HepG2 (cell line): ENCODE measurements at regions not wholly inside any gene's neighbourhood (a gene's known extent, or its start where the extent isn't known, plus 50 kb on each side); places are given as distances from the start of the nearest gene placed in this dataset.

Experiments used
- ATAC-seq: fragments of 200-7000 bp; cut with Tn5 transposase; 3 replicates; pipeline ENCODE4 v1.9.1; 2020; ENCODE audit warnings: mild to moderate bottlenecking, moderate library complexity
- BruUV-seq: library from RNA; stranded (reverse); fragments of 400-500 nt; replicated peaks from 2 replicates; lab custom pipeline; 2021; lab: Mats Ljungman, UMichigan
- CTCF ChIA-PET: fragments of 300-600 bp; formaldehyde crosslinking; extraction: SDS; loops from one replicate; lab custom pipeline; 2021; ENCODE audit warnings: low total read pairs, inconsistent platforms, low intra/inter-chr PET ratio; lab: Yijun Ruan, JAX
- POLR2A ChIA-PET: fragments of 350-600 bp; sonication (Branson Sonifier 250); formaldehyde crosslinking; loops from one replicate; lab custom pipeline; 2020; ENCODE audit warnings: antibody characterized with exemption, inconsistent platforms; lab: Yijun Ruan, JAX
- DNase-seq: peaks from one replicate; pipeline ENCODE4 v3.0.0-alpha.2; 2015; ENCODE audit warnings: low spot score
- FAIRE-seq: peaks from 3 replicates; lab custom pipeline; 2011; peaks lifted over from hg19 to GRCh38; lab: Jason Lieb, UNC
- H2AFZ ChIP-seq: one replicate; pipeline ENCODE4 v1.6.1; 2011; ENCODE audit warnings: low read length, inconsistent platforms
- H3K27ac ChIP-seq: fragments of 300-600 bp; 3 replicates; pipeline ENCODE4 v1.8.0; 2011; ENCODE audit warnings: mixed run types, mild to moderate bottlenecking, mixed read lengths, low read length, inconsistent platforms; ENCODE audit not compliant: insufficient read depth; ENCODE audit errors: extremely low read length
- H3K27me3 ChIP-seq, 2 experiments: fragments of 200-600 bp in 1 of 2; 2 replicates in 1 of 2; 3 replicates in 1 of 2; pipeline versions ENCODE4 v1.6.0 to v1.8.0; 2011; ENCODE audit warnings: low read length in 2 of 2, mild to moderate bottlenecking in 2 of 2, moderate library complexity in 2 of 2, inconsistent platforms in 1 of 2; ENCODE audit not compliant: insufficient read depth in 2 of 2, control insufficient read depth in 1 of 2
- H3K36me3 ChIP-seq, 2 experiments: fragments of 200-600 bp in 1 of 2; replicated peaks in 1 of 2; 2 replicates in 1 of 2; 3 replicates in 1 of 2; pipeline versions ENCODE4 v1.5.1 to v1.8.0; 2011; ENCODE audit warnings: low read length in 2 of 2, inconsistent platforms in 1 of 2; ENCODE audit not compliant: insufficient read depth in 2 of 2, control insufficient read depth in 1 of 2
- H3K4me1 ChIP-seq: 2 replicates; pipeline ENCODE4 v1.5.1; 2012; ENCODE audit warnings: low read length, inconsistent platforms; ENCODE audit not compliant: insufficient read depth
- H3K4me2 ChIP-seq: 2 replicates; pipeline ENCODE4 v1.6.0; 2011; ENCODE audit warnings: low read depth, low read length, inconsistent platforms
- H3K4me3 ChIP-seq, 3 experiments: fragments of 200-600 bp in 1 of 3; sonication (generic), shearing (Covaris generic) in 1 of 3; replicated peaks in 1 of 3; 2 replicates each; pipeline ENCODE4 v1.5.1; 2011 to 2016; ENCODE audit warnings: low read length in 3 of 3, inconsistent platforms in 2 of 3, low read depth in 2 of 3, mild to moderate bottlenecking in 2 of 3, control low read depth in 1 of 3, mixed read lengths in 1 of 3; ENCODE audit not compliant: insufficient read depth in 1 of 3
- H3K79me2 ChIP-seq: one replicate; pipeline ENCODE4 v1.6.1; 2011; ENCODE audit warnings: low read length, inconsistent platforms; ENCODE audit not compliant: insufficient read depth
- H3K9ac ChIP-seq: 2 replicates; pipeline ENCODE4 v1.6.0; 2011; ENCODE audit warnings: mild to moderate bottlenecking, low read depth, low read length, inconsistent platforms; ENCODE audit not compliant: insufficient read depth
- H3K9me3 ChIP-seq: 2 replicates; pipeline ENCODE4 v1.5.1; 2012; ENCODE audit warnings: mild to moderate bottlenecking, low read length
- H4K20me1 ChIP-seq: 2 replicates; pipeline ENCODE4 v1.6.0; 2011; ENCODE audit warnings: inconsistent platforms, mild to moderate bottlenecking, low read length, moderate library complexity; ENCODE audit not compliant: insufficient read depth
- ARNT ChIP-seq: fragments of 450-650 bp; IDR thresholded peaks from 2 replicates; pipeline ENCODE4 v1.6.1; 2017
- GZF1 ChIP-seq: sonication (generic); formaldehyde crosslinking; IDR thresholded peaks from 2 replicates; pipeline ENCODE4 v1.5.1; 2020; ENCODE audit warnings: mild to moderate bottlenecking, missing genetic modification reagents
- NFE2L2 ChIP-seq: fragments of 150-350 bp; IDR thresholded peaks from 2 replicates; pipeline ENCODE4 v1.6.1; 2014; ENCODE audit warnings: low read length
- NR2F2 ChIP-seq: IDR thresholded peaks from 2 replicates; pipeline ENCODE4 v1.6.1; 2012; ENCODE audit warnings: low read depth, inconsistent platforms, borderline replicate concordance
- SYNCRIP ChIP-seq: fragments of 200-400 bp; formaldehyde crosslinking; IDR thresholded peaks from 2 replicates; pipeline ENCODE4 v1.6.1; 2018; ENCODE audit warnings: mild to moderate bottlenecking, low read depth, low read length; ENCODE audit not compliant: insufficient read depth
- ZBTB42 ChIP-seq: sonication (generic); formaldehyde crosslinking; IDR thresholded peaks from 2 replicates; pipeline ENCODE4 v1.5.0; 2020; ENCODE audit warnings: mild to moderate bottlenecking, missing genetic modification reagents
- ZFP36L1 ChIP-seq: sonication (generic); formaldehyde crosslinking; IDR thresholded peaks from 2 replicates; pipeline ENCODE4 v1.8.0; 2022; ENCODE audit warnings: mild to moderate bottlenecking, missing genetic modification reagents, moderate library complexity
- ZNF292 ChIP-seq: sonication (generic); formaldehyde crosslinking; IDR thresholded peaks from 2 replicates; pipeline ENCODE4 v1.8.1; 2022; ENCODE audit warnings: mild to moderate bottlenecking, low read depth, missing genetic modification reagents, borderline replicate concordance
- ZNF468 ChIP-seq: sonication (generic); formaldehyde crosslinking; IDR thresholded peaks from 2 replicates; pipeline ENCODE4 v1.8.0; 2022; ENCODE audit warnings: mild to moderate bottlenecking, moderate library complexity, missing genetic modification reagents
- WGBS: methylation state at CpG from one replicate; pipeline ENCODE4 v1.1.6; 2017; ENCODE audit warnings: low lambda C conversion rate; 5-methylcytosine and 5-hydroxymethylcytosine counted together
- in situ Hi-C: cut with HindIII; loops from 2 replicates; pipeline ENCODE4 v1.10.0; 2017; ENCODE audit warnings: low pct_unique_long_range_greater_than_20kb; ENCODE audit not compliant: extremely low pct_ligation_motif_present
- intact Hi-C: fragments of 100-400 bp; cut with micrococcal nuclease; formaldehyde crosslinking; loops from one replicate; pipeline ENCODE4 v1.10.0; 2022; ENCODE audit not compliant: unreplicated experiment
- TF ChIP-seq, protein P1 (sequence below), 2 experiments: sonication (generic) in 1 of 2; formaldehyde crosslinking in 1 of 2; IDR thresholded peaks; 2 replicates each; pipeline versions ENCODE4 v1.5.1 to v1.6.1; 2011 to 2020; ENCODE audit warnings: borderline replicate concordance in 1 of 2, low read depth in 1 of 2, low read length in 1 of 2, mild to moderate bottlenecking in 1 of 2, missing genetic modification reagents in 1 of 2, moderate library complexity in 1 of 2
- TF ChIP-seq, protein P2 (sequence below): IDR thresholded peaks from 2 replicates; pipeline ENCODE4 v1.6.1; 2012; ENCODE audit warnings: low read length, improper control_type of control experiment

DNA sequence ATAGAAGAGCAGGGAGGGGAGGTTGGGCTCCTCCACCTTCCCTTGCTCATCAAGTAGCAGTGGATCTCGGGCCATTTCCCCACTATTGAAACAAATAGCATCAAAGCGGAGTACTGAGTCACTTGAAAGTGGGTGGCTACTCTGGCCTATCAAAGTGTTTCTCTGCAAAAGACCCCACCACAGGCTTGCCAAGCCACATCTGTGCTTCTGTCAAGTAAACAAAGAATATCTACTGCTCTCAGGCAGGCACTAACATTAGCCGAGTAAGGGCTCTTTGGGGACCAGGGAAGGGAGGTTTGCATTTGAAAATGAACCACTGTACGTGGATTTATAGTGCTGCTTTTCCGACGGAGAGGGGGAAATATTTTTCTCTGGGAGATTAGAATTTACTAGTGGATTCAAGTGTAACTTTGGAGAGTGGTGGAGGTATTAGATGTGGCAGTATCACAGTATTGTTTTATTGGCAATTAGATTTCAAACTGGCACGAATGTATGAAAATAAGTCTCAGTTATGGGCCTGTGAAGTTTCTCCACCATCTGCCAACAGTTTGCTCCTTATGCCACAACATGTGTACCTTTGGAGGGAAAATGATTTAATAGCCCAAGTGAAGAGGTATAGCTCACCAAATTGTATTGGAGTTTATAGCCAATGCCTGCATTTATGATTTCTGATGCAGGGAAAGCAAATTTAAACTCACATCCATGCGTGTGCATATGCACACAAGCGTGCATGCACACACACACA, 97.5 kb downstream of the RPS24 start (continued):
- TF ChIP-seq SYNCRIP (no peak), ZNF468 (CRISPR knock-in tag) (no peak), NR2F2 (no peak), ARNT (no peak)

DNA sequence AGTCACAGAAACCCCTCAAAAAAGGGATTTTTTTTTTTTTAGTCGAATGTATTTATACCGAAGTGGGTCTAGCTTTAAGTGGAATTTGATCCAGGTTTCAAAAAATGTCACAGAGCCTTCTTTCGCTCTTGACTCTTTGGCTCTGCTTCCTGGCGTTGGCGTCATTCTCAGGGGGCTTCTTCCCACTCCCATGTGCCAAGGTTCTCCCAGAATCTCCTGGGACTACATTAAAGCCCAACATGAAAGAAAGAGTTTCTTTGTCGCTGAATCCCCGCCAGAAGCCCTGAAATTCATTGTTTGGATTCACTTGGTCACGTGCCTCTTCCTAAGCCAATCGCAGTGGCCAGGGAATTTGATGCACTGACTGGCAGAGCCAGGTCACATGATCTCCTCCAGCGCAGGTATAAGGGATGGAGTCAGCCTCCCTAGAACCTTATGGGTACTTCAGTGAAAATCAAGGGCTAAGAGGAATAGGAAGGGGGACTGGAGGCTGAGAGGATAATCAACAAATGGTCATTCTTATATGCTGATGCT, 101.2 kb downstream of the RPS24 start:
- CTCF ChIA-PET: no interaction called here
- WGBS: 39% methylated on average over 10 of the region's 10 CpGs
- no peak overlapping the region for H3K9ac ChIP-seq
- no peaks in the 10 kb centered on the region for H3K79me2 ChIP-seq
- H3K4me2 ChIP-seq: no peak overlapping the region
- no TSS peak for BruUV-seq
- FAIRE-seq (no peak), ATAC-seq (no peak), DNase-seq (no peak)
- H4K20me1 ChIP-seq: no peaks in the 10 kb centered on the region
- in situ Hi-C loops: no loop called here
- H2AFZ ChIP-seq: no peak overlapping the region
- intact Hi-C loops: no loop called here
- H3K9me3 ChIP-seq: no peaks in the 10 kb centered on the region
- H3K4me3 ChIP-seq: no peak overlapping the region
- POLR2A ChIA-PET: no interaction called here
- H3K36me3 ChIP-seq: no peaks in the 10 kb centered on the region
- no peak for TF ChIP-seq ZNF292
- no peak for TF ChIP-seq ZBTB42
- no peak for TF ChIP-seq NFE2L2
- no peak for TF ChIP-seq GZF1 (CRISPR knock-in tag)
- TF ChIP-seq, protein P1, sequence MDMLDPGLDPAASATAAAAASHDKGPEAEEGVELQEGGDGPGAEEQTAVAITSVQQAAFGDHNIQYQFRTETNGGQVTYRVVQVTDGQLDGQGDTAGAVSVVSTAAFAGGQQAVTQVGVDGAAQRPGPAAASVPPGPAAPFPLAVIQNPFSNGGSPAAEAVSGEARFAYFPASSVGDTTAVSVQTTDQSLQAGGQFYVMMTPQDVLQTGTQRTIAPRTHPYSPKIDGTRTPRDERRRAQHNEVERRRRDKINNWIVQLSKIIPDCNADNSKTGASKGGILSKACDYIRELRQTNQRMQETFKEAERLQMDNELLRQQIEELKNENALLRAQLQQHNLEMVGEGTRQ (IDR thresholded peaks at IDR 0.05; ENCODE audit: low read depth, low read length): peak; percentile 55
- TF ChIP-seq, protein P1 (CRISPR knock-in tag; IDR thresholded peaks at IDR 0.05; ENCODE audit: borderline replicate concordance): no peak; the same call in 1 of the 2 replicates
- TF ChIP-seq, protein P2, sequence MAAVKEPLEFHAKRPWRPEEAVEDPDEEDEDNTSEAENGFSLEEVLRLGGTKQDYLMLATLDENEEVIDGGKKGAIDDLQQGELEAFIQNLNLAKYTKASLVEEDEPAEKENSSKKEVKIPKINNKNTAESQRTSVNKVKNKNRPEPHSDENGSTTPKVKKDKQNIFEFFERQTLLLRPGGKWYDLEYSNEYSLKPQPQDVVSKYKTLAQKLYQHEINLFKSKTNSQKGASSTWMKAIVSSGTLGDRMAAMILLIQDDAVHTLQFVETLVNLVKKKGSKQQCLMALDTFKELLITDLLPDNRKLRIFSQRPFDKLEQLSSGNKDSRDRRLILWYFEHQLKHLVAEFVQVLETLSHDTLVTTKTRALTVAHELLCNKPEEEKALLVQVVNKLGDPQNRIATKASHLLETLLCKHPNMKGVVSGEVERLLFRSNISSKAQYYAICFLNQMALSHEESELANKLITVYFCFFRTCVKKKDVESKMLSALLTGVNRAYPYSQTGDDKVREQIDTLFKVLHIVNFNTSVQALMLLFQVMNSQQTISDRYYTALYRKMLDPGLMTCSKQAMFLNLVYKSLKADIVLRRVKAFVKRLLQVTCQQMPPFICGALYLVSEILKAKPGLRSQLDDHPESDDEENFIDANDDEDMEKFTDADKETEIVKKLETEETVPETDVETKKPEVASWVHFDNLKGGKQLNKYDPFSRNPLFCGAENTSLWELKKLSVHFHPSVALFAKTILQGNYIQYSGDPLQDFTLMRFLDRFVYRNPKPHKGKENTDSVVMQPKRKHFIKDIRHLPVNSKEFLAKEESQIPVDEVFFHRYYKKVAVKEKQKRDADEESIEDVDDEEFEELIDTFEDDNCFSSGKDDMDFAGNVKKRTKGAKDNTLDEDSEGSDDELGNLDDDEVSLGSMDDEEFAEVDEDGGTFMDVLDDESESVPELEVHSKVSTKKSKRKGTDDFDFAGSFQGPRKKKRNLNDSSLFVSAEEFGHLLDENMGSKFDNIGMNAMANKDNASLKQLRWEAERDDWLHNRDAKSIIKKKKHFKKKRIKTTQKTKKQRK: no peak
- no peak for TF ChIP-seq ZFP36L1 (CRISPR knock-in tag)
- peaks cover 7% of the 10 kb centered on the region; the same call in 1 of the 2 replicates for H3K4me1 ChIP-seq
- no peak overlapping the region for H3K27ac ChIP-seq
- no peaks in the 10 kb centered on the region for H3K27me3 ChIP-seq
